ENCODE measurements at regions not wholly inside any gene's neighbourhood (a gene's known extent, or its start where the extent isn't known, plus 50 kb on each side); places are given as distances from the start of the nearest gene placed in this dataset.

- DNase-seq (ENCODE audit: low read depth), result no peak
- TF ChIP-seq CTCF (IDR thresholded peaks at IDR 0.05; ENCODE audit: control insufficient read depth, extremely low read depth, insufficient read depth), result no peak
- no peak overlapping the region for H3K4me3 ChIP-seq (ENCODE audit: low read depth, low read length)
Observed at GRCh38 chr2:5520463-5520972, 171.7 kb upstream of the SOX11 start.

- H3K4me3 ChIP-seq (ENCODE audit: low read depth, low read length), result no peak overlapping the region
- DNase-seq (ENCODE audit: low read depth), result no peak
- TF ChIP-seq CTCF (IDR thresholded peaks at IDR 0.05; ENCODE audit: control insufficient read depth, extremely low read depth, insufficient read depth), result no peak
Observed at GRCh38 chr2:5521461-5521860, 170.7 kb upstream of the SOX11 start.

DNA sequence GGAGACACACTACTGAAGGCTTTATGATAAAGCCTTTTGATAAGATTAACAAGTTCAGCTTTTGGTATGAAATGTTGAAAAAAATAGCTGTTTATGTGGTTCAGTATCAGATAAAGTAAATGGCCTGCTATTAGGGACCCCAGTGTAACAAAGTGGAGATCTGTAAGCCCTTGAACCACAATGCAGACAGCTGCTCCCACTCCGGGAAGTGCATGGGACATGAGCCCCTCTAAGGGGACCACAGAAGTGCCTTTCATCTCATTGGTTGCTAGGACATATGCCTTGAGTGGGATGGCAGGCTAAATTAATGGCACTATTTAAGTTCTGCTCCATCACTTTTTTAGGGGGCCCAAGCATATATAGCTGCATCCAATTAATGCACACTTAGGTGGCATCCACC is 167.6 kb upstream of the SOX11 start:
- no peak for DNase-seq (ENCODE audit: low read depth)
- no peak overlapping the region for H3K4me3 ChIP-seq (ENCODE audit: low read depth, low read length)
- TF ChIP-seq CTCF (IDR thresholded peaks at IDR 0.05; ENCODE audit: control insufficient read depth, extremely low read depth, insufficient read depth), result no peak

GRCh38 chr2:5528706-5529105 is 163.5 kb upstream of the SOX11 start:
- DNase-seq (ENCODE audit: low read depth), result no peak
- TF ChIP-seq CTCF (IDR thresholded peaks at IDR 0.05; ENCODE audit: control insufficient read depth, extremely low read depth, insufficient read depth), result no peak
- H3K4me3 ChIP-seq (ENCODE audit: low read depth, low read length), result no peak overlapping the region

GRCh38 chr2:5530011-5530696 is 162.0 kb upstream of the SOX11 start:
- H3K4me3 ChIP-seq (ENCODE audit: low read depth, low read length), result no peak overlapping the region
- no peak for TF ChIP-seq CTCF (IDR thresholded peaks at IDR 0.05; ENCODE audit: control insufficient read depth, extremely low read depth, insufficient read depth)
- no peak for DNase-seq (ENCODE audit: low read depth)

DNA sequence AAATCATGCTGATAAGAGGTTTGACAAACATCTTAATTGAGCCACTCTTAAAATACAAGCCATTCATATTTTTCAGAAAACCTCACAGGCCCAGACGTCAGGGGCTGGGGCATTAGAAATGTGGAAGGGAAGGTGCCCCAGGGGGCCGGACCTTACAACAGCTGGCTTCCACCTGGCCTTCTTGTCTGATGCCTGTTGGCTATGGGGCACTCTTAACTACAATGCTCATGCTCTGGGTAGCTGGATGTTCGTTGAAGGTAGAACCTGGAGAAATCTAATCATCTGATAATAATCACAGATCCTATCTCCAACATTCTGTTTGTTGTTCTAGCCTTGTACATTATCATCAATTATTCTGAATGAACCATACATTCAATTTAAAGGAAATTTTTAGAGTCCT is 156.9 kb upstream of the SOX11 start:
- H3K4me3 ChIP-seq (ENCODE audit: low read depth, low read length), result no peak overlapping the region
- DNase-seq (ENCODE audit: low read depth), result no peak
- TF ChIP-seq CTCF (IDR thresholded peaks at IDR 0.05; ENCODE audit: control insufficient read depth, extremely low read depth, insufficient read depth), result no peak

- H3K4me3 ChIP-seq (ENCODE audit: low read depth, low read length), result no peak overlapping the region
- no peak for DNase-seq (ENCODE audit: low read depth)
- no peak for TF ChIP-seq CTCF (IDR thresholded peaks at IDR 0.05; ENCODE audit: control insufficient read depth, extremely low read depth, insufficient read depth)
Observed at GRCh38 chr2:5537180-5537688, 154.9 kb upstream of the SOX11 start.
